D341Med (cell line): ENCODE measurements at regions not wholly inside any gene's neighbourhood (a gene's known extent, or its start where the extent isn't known, plus 50 kb on each side); places are given as distances from the start of the nearest gene placed in this dataset.
"Not testable (repeated sequence)": the region's sequence is repeated elsewhere in the genome, so short reads cannot be mapped to it uniquely, and the experiment has no call there.

Source experiments
- DNase-seq: peaks from one replicate; pipeline ENCODE4 v3.0.0; 2012; ENCODE audit warnings: low spot score

GRCh38 chr5:172548981-172549687 lies 91.9 kb upstream of the NEURL1B start:
- DNase-seq = no peak

GRCh38 chr5:172548311-172548731 lies 92.7 kb upstream of the NEURL1B start:
- no peak for DNase-seq

- DNase-seq = no peak
These were observed 91.9 kb upstream of the SH3PXD2B start for GRCh38 chr5:172546196-172546595.

GRCh38 chr5:172545291-172545801 lies 91.0 kb upstream of the SH3PXD2B start:
- no peak for DNase-seq

- DNase-seq = no peak
These were observed 90.2 kb upstream of the SH3PXD2B start for GRCh38 chr5:172544371-172545095.

GRCh38 chr5:172543484-172544298 lies 89.4 kb upstream of the SH3PXD2B start:
- no peak for DNase-seq

- no peak for DNase-seq
These were observed 88.4 kb upstream of the SH3PXD2B start for GRCh38 chr5:172542651-172543131.

- DNase-seq = no peak
These were observed 87.4 kb upstream of the SH3PXD2B start for GRCh38 chr5:172541773-172542136.

- DNase-seq = no peak
These were observed 86.9 kb upstream of the SH3PXD2B start for GRCh38 chr5:172541099-172541772.

GRCh38 chr5:172540099-172540870 lies 86.0 kb upstream of the SH3PXD2B start:
- no peak for DNase-seq

- DNase-seq = no peak
These were observed 80.8 kb upstream of the SH3PXD2B start for GRCh38 chr5:172535108-172535445.

GRCh38 chr5:172534229-172535107 lies 80.1 kb upstream of the SH3PXD2B start:
- DNase-seq = no peak

- no peak for DNase-seq
These were observed 79.3 kb upstream of the SH3PXD2B start for GRCh38 chr5:172533399-172534228.

- DNase-seq = no peak
These were observed 78.7 kb upstream of the SH3PXD2B start for GRCh38 chr5:172533058-172533398.

GRCh38 chr5:172532439-172532838 lies 78.1 kb upstream of the SH3PXD2B start:
- DNase-seq = not testable (repeated sequence)

GRCh38 chr5:172531704-172532026 lies 77.3 kb upstream of the SH3PXD2B start:
- no peak for DNase-seq

GRCh38 chr5:172530878-172531703 lies 76.8 kb upstream of the SH3PXD2B start:
- no peak for DNase-seq

GRCh38 chr5:172530406-172530805 lies 76.1 kb upstream of the SH3PXD2B start:
- DNase-seq = no peak

- DNase-seq = no peak
These were observed 75.6 kb upstream of the SH3PXD2B start for GRCh38 chr5:172529896-172530295.
